ELF-1 (cell line): ENCODE measurements at regions not wholly inside any gene's neighbourhood (a gene's known extent, or its start where the extent isn't known, plus 50 kb on each side); places are given as distances from the start of the nearest gene placed in this dataset.

Experiments used
- DNase-seq: peaks from one replicate; pipeline ENCODE4 v3.0.0-alpha.2; 2016; ENCODE audit warnings: low read depth, low spot score

DNA sequence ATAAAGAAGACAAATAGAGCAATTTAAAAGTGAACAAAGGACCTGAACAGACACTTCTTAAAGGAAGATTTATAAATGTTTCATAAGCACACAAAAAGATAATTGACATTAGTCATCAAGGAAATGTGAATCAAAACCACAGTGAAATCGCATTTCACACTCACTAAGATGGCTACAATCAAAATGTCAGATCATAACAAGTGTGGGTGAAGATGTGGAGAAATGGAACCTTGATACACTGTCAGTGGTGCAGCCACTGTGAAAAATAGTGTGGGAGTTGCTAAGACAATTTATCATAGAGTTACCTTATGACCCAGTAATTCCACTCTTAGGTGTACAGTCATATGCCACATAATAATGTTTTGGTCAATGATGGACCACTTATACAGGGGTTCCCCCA is 54.5 kb upstream of the HTR4 start:
- no peak for DNase-seq

DNA sequence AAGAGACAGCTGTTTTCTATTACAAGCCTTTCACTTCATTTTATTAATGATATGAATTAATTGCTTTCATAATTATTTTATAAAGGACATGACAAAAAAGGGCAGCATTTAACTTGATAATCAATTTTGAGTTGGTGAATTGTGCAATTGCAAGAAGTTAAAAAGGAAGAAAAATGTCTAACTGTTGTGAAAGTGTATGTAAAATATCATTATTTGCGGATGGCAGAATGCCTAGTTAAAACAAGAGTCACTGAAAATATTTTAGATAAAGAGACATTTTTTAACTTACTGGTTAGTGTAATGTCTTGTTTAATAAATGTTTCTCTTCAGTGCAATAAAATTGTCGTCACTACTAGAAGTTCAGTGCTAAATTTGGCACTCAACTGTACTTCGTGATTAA is 57.6 kb upstream of the HTR4 start:
- DNase-seq: no peak

DNA sequence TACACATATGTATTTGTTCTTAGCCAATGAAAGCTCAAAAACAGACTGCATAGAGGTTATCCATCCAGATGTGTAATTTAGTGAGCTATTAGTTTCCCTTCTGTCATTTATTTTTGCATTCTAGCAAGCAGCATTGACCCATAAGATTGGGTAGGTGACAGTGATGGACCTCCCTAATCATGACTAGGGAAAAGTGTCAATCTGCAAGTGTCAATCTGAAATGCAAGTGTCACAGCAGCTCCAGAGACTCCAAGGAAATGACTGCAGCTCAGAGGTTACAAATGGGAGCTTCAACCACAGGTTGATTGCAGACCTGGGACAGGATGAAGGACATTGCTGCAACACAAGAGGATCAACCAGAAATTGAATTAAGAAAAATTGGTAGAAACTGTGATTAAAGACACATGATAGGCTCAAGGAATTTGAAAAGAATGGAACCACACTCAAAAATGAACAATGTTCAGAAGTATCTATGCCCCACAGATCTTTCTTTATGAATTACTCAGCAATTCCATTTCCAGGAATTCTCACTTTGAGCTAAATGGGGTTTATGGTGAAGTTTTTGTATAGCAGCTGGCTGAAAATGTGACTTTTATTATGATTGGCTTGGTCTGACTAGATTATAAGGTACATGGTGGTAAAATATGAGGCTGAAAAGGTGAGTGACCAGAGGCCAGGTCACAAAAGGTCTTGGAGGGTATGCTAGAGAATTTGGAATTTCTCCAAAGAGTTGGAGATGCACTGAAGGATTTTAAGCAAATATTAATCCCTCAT is 59.6 kb upstream of the HTR4 start:
- DNase-seq: no peak

DNA sequence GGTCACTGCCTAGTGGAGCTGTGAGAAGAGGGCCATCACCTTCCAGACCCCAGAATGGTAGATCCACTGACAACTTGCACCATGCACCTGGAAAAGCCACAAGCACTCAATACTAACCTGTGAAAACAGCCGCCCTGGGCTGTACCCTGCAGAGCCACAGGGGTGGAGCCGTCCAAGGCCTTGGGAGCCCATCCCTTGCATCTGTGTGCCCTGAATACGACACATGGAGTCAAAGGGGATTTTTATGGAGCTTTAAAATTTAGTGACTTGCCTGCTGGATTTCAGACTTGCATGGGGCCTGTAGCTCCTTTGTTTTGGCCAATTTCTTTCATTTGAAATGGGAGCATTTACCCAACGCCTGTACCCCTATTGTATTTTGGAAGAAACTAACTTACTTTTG is 62.4 kb upstream of the HTR4 start:
- DNase-seq: no peak

DNA sequence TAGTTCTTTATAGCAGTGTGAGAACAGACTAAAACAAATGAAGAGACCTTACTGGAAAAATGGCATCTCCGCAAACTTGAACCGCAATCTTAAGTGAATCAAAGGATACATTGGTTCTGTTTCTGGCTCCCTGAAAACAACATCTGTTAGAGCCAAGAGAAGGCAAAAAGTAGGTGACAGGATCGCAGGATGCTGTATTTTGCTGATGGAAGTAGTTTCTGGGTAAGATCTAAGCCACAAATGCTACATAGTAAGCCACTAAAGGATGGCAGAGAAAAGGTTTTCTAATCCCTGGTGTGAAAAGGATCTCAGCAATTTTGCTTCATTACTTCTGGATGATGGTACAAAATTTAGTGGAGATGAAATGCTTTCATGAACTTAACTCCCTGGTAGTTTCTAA is 63.3 kb upstream of the HTR4 start:
- DNase-seq: no peak

DNA sequence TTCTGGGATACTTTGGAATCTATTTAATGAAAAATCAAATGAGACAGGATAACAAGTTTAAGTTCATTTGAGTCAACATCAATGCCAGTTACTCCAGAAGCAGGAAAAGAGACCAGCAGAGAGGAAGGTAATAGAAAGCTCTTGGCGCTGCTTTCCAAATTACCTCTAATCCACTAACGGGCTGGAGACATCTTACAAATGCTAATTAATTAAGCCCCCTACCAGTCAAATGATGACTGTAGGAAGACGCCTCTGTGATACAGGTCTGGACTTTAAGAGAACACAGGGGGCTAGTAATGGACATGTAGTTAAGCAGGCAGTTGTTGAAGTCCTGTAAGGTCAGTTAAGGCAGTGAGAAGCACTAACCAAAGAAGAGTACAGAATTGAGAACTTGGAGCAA is 65.3 kb upstream of the HTR4 start:
- no peak for DNase-seq

DNA sequence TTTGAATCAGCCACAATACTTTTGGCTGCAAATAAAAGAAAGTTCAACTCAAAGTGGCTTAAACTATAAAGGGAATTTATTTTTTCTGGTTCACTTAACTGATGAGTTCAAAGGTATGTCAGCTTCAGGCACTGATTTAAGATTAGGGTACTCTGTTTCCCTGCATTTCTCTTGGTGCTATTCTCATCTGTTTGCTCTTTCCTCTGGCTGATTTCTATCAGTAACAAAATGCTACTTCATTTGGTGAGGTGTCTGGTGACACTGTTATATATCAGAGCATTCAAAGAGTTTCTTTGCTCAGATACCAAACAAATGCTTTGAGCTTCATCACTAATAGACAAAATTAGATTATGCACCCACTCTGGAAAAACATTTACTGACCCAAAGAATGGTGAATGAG is 65.9 kb upstream of the HTR4 start:
- no peak for DNase-seq

DNA sequence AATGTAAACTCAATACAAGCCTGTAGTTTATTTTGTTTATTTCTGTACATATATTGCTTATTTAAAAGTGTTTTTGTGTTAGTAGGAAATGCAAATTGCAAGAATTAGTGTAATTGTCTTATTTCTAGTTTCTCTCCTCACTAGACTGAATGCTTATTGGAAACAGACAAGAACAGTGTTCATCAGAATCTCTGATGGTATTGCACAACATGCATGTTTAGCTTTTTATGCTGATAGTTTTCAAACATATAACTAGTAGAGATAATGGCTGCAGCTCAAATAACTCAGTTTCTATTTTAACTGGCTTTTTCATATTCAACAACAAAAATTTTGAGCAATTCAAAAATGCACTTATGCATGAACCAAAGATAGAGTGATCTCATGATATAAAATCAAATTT is 68.8 kb upstream of the HTR4 start:
- no peak for DNase-seq

DNA sequence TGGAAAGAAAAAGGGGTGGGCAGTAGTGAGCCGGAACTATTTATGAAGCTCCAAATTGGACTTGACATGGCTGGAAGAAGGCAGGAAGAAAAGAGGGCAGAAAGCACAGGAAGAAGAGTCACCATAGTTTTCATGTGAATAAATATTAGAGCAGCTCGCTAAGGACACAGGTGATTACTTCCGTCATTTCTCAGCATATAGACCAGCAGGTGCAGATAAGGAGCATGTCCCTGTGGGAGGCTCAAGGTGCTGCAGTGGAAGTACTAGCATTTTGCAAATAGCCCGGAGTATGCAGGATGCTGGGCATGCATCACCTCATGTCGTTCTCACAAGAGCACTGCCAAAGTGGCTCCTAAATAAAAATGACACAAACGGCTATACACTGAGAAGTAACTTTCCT is 71.3 kb upstream of the HTR4 start:
- no peak for DNase-seq

DNA sequence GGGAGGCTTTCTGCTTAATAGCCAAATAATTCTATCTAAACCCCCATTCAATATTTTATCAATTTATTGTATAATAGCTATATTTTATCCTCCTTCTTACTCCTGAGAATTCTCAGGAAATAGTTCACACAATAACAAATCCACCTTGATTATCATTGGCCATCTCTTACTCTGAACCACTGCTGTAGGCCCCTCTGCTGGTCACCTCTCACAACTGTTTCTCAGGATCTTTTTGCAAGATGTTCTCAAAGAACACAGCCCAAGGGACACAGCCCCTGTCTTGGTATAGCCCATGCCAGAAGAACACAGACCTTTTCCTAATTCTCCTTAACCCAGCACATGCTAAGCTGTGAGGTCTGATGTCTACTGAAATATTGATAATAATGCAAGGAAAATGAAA is 74.9 kb upstream of the HTR4 start:
- DNase-seq: no peak

DNA sequence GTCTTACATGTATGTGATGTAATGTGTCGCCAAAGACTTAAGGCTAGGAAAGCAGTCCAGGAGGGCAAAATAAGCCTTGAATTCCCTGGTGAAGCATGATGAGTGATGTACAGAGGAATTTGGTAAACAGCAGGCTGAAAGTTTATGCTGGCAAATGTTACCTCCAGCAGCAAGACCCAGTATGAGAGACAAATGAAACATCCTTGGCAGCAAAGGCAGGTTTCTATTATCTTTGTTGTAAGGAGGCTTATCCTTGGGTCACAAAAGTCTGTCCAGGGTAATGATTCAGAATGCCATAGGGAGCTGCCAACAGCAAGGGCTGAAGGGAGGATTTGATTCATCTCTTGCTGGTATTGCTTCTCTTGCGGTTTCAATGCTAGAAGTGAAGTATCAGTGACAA is 75.9 kb upstream of the HTR4 start:
- DNase-seq: no peak

DNA sequence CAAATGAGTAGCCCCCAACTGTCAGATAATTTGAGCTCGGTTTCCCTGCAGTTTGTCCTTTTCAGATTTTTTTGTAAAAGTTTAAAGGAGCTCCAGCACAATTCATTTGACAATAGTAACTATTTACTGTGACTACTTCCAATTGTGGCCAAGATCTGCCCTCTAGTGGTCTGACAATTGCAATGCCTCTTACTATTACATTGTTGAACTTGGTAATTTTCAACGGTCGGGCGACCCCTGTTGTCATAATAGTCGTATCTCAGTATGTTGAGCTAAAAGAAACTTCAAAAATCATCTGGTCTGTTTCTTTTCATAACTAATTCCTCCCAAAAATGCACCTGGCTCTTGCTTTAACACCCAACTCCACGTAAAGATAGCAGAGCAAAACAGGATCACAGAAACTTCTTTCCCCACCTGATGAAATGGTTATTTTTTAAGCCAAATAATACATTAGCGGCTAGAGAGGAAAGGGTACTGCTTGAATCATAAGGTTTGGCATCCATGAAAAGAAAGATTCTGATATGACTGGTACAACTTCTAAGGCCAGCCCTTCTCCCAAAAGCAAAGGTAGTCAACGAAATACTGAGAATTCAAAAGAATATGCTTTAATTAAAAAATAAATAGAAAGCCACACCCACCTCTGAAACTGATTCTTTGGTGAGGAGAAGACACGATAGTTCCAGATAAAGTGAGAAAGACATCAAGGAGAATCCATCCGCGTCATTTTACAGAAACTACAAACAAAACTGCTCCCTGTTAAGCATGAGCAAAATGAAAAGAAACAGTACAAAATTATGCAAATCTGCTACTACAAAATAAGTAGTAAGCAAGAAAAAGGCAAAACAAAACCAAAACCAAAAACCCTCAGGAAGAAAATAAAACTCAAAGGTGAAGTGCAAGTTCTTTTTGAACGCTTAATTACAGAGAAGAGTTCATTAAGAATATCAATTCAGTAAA is 76.9 kb upstream of the HTR4 start:
- peak; percentile 32 for DNase-seq

DNA sequence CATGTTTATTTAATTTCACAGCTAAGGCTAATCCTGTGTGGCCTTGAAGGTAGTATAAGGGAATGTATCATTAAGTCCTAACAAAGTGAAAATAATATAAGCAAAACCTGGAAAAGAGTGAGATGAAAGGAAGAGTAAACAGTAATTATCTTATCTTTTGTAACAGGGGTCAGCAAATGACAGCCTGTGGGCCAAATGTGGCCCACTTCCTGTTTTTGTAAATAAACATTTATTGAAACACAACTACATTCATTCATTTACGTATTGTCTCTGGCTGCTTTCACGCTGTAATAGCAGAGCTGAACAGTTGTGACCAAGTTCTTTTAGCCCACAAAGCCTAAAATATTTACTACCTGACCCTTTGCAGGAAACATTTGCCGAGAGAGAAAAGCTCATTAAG is 78.4 kb upstream of the HTR4 start:
- no peak for DNase-seq

DNA sequence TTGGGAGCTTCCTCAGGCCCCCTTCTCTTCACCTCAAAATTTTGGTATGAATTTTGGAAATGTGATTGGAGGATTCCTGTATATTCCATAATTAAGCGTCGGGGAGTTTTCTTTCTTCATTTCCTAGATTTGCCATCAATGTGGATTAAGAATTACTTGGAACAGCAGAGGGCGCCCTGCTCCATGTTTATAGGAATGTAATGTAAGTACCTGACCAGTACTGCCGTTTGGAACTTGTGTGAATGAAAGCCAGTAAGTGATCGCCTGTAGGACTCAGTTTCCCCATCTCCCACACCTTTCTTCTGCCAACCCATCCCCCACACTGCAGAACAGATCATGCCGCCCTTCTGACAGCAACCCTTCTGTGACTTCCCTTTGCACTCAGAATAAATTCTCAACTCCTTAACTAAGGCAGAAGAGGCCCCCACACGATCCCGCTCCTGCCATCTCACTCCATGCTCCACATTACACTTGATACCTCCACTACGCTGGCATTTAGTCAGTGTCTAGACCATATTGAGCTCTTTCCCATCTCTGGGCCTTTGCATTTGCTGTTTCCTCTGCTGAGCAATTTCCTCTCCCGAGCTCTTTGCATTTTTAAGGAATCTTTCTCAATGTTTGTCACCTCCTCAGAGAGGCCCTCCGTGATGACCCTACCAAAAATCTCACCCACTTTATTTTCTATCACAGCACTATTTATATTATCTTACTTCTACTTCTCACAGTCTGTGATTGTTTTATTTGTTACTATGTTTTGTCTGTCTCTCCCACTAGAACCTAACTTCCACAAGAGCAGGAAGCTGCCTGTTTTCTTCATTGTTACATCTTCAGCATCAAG is 79.5 kb upstream of the HTR4 start:
- peak; percentile 35 for DNase-seq

DNA sequence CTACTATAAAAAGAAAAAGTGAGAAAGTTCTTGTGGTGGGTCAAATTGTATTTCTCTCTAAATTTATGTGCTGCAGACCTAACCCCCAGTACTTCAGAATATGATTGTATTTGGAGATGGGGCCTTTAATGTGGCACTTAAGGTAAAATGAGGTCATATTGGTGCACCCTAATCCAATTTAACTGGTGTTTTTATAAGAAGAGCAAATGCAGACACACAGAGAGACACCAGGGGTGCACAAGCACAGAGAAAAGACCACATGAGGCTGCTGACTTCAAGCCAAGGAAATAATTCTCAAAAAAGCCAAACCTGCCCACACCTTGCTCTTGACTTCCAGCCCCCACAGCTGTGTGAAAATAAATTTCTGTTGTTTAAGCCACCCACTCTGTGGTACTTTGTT is 80.2 kb upstream of the HTR4 start:
- no peak for DNase-seq

DNA sequence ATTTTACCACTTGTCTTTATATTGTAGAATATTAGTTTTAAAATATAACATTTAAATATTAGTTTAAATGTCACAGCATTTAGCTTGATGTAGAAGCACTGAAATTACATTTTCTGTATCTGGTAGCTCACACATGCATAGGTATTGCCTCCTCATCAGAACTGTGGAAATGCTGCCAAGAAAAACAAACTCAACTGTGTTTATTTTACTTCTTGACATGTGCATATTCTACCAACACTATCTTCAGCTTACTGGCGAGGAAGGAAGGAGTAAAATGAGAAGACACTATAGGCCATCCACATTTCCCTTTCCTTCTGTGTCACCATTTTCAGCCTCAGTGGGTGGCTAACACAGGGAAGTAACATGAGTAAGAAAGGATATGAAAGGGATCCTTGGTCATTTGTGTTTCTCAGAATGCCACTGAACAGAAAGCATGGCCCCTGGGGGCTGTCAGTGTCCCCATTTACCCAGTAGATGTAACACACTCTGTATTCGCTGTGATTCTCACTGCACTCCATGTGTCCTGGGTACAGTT is 81.0 kb upstream of the HTR4 start:
- no peak for DNase-seq

DNA sequence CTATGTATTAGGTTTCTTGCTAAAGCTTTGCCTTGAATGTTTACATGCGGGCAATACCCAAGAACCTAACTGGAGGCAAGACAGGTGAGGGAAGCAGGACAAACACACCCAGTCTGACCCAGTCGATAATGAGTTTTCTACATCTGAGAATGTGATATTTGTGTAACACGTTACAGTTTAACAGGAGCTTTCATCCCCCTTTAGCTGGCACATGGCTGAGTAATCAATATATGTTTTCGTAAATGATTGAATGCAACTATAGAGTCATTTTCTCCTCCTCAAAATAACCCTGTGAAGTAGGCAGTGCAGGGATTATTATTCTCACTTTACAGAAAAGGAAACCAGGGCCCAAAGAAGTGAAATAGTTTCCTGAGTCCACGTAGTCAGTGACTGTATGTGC is 84.7 kb upstream of the HTR4 start:
- no peak for DNase-seq

DNA sequence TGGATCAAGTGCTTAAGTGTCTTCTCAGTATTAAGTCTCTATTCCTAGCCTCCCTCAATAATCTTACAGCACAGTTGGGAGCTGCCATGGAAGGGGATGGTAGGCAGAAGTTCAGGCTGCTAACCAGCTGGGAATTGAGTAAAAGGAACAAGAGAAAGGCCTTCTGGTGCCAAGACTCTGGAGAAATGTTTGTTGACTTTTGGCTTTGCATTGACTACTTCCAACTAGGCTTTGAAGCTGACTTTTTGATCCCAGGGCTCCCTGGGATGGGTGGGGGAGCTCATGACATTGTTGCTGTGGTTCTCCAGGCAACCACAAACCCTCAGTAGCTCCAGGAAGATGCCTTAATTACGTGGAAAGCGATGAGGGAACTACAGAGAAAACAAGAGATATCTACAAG is 85.2 kb upstream of the HTR4 start:
- no peak for DNase-seq

DNA sequence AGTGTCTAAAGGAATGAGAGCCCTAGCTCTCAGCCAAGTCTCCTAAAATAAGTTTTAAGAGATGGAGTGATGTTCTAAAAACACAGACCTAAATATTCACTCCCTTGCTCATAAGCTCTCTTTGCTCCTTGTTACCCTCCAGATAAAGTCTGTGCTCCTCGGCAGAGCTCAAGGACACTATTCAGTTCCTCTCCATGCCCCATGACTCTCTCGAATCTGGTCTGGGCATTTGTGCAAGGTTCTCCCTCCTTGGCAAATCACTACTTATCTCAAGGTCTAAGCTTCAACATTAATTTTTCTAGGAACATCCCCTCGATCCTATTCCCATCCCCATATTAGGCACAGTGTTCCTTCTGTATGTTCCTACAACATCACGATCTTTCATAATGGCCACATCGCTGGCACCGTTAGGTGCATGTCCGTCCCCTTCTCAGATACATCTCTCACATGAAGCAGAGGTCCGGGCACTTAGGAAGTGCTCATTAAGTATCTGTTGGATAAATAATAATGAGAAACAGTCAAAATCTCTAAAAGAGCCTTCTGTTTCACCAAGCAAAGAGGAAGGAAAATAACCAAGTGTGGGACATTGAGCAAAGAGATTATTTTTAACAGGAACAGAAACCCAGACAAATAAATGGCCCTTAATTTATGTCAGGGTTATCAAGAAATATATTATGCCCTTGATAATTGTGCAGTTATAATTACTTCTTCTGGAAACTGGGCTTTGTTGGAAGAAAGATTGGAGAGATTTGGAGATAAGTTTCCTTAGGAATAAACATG is 85.9 kb upstream of the HTR4 start:
- no peak for DNase-seq

DNA sequence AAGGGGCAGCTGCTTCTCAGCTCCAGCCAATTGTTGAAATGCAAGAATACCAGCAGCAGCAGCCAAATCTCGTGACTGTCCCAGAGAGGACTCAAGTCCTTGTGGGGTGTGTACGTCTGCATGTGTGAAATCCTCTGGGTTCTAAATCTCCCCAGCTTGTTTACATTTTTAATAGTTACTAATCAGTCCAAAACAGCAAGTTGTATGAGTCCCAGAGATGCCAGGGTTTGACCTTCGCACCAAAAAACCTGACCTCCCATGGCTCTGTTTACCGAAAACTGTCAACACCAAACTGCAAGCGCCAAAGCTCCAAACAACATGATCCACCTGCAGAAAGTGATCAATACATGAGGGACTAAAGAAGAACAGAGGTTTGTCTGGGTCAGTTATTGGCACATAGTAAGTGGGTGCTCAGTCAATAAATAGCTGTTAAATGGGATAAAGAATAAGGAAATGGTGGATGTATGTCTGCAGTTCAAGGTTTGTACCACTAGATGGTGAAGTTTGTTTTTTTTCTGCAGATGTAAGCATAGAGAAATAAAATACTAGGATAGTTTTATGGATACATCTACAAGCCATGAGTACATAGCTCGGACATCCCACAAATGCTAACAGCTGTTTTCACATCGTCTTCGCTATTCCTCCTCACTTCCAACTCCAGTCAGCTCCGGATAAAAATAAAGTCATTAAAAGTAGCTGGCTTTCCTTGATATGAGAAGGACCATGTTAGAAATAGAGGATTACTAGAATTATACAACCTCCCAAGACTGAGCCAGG is 85.3 kb upstream of the ADRB2 start:
- no peak for DNase-seq
